Mammary epithelial cell (primary cell): ENCODE measurements at regions not wholly inside any gene's neighbourhood (a gene's known extent, or its start where the extent isn't known, plus 50 kb on each side); places are given as distances from the start of the nearest gene placed in this dataset.

Experiments
- CTCF ChIP-seq, 2 donors: IDR thresholded peaks in 1 of 2; conservative IDR thresholded peaks in 1 of 2; 2 replicates each; pipeline ENCODE4 v1.5.1; 2011 to 2012; ENCODE audit warnings: inconsistent platforms in 2 of 2, low read length in 2 of 2, mild to moderate bottlenecking in 2 of 2, control low read depth in 1 of 2, low read depth in 1 of 2; ENCODE audit not compliant: insufficient read depth in 1 of 2; ENCODE audit errors: extremely low read depth in 1 of 2
- EZH2 ChIP-seq: IDR thresholded peaks from 2 replicates; pipeline ENCODE4 v1.6.1; 2012; ENCODE audit warnings: low read length, inconsistent platforms, borderline replicate concordance

GRCh38 chr14:30002859-30003258 lies 75.2 kb upstream of the PRKD1 start:
- no peak for TF ChIP-seq CTCF (conservative IDR thresholded peaks at IDR 0.05 in 1 of 2, IDR thresholded peaks at IDR 0.05 in 1 of 2; ENCODE audit: extremely low read depth in 1 of 2, insufficient read depth in 1 of 2, low read depth in 1 of 2, low read length in 2 of 2)
- no peak for TF ChIP-seq EZH2
